Prostate gland (tissue), 2 donors: ENCODE measurements at regions not wholly inside any gene's neighbourhood (a gene's known extent, or its start where the extent isn't known, plus 50 kb on each side); places are given as distances from the start of the nearest gene placed in this dataset.
"Not testable (repeated sequence)": the region's sequence is repeated elsewhere in the genome, so short reads cannot be mapped to it uniquely, and the experiment has no call there.

Experiments used
- DNase-seq: peaks from one replicate; pipeline ENCODE4 v3.0.0-alpha.2; 2019; ENCODE audit warnings: low spot score
- H3K27ac ChIP-seq, 2 donors: fragments of 200-600 bp; sonication (generic); 2 replicates each; pipeline ENCODE4 v1.5.1; 2017 to 2019
- H3K27me3 ChIP-seq: fragments of 200-600 bp; sonication (generic); replicated peaks from 2 replicates; pipeline ENCODE4 v1.5.1; 2019; ENCODE audit not compliant: insufficient read depth
- H3K36me3 ChIP-seq, 2 donors: fragments of 200-600 bp; sonication (generic); 1 replicate in 1 of 2; 2 replicates in 1 of 2; pipeline versions ENCODE4 v1.5.1 to v1.8.1; 2017 to 2019
- H3K4me1 ChIP-seq: fragments of 200-600 bp; sonication (generic); replicated peaks from 2 replicates; pipeline ENCODE4 v1.5.1; 2019
- H3K4me3 ChIP-seq, 2 donors: fragments of 200-600 bp; sonication (generic); 2 replicates each; pipeline ENCODE4 v1.5.1; 2017 to 2019
- H3K9me3 ChIP-seq: fragments of 200-600 bp; sonication (generic); 2 replicates; pipeline ENCODE4 v1.5.1; 2017
- POLR2A ChIP-seq: fragments of 450-650 bp; IDR thresholded peaks from one replicate; pipeline ENCODE4 v1.6.1; 2016; ENCODE audit warnings: antibody characterized with exemption, mild to moderate bottlenecking
- POLR2AphosphoS5 ChIP-seq: sonication (generic); formaldehyde crosslinking; IDR thresholded peaks from one replicate; pipeline ENCODE4 v1.6.1; 2017; ENCODE audit warnings: antibody characterized with exemption
- WGBS: methylation state at CpG from one replicate; pipeline ENCODE4 v1.1.5; 2018; 5-methylcytosine and 5-hydroxymethylcytosine counted together
- intact Hi-C: fragments of 100-400 bp; cut with DNase I; formaldehyde crosslinking; loops from one replicate; pipeline ENCODE4 v1.14.2; 2022
- TF ChIP-seq, protein P1 (sequence below), 4 experiments: fragments of 200-600 bp in 2 of 4; fragments of 450-650 bp in 2 of 4; sonication (generic) in 2 of 4; IDR thresholded peaks; 1 replicate in 3 of 4; 2 replicates in 1 of 4; pipeline ENCODE4 v1.5.1; 2016 to 2019; ENCODE audit warnings: antibody characterized with exemption in 4 of 4, mild to moderate bottlenecking in 2 of 4, moderate library complexity in 2 of 4

DNA sequence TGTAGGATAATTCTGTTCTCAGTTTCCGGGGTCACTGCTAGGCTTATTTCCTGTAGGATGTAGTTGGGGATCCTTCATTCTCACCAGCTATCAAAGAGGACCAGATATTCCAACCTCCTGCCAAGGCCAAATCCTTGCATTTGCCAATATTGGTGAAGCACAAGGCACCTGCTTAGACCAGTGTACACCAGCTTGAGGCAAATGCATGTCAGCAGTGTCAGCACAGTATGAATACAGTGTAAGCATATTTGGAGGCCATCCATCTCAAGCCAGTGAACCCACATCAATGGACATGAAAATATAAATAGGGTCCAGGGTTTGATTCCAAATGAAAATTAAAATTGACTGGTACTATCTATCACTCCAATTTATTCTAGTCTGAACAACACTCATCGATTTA, 88.0 kb upstream of the MAPRE2 start:
- Histone ChIP-seq H3K27me3 (no peaks in the 10 kb centered on the region), H3K27ac (no peak overlapping the region), H3K36me3 (no peaks in the 10 kb centered on the region), H3K4me1 (no peaks in the 10 kb centered on the region), H3K9me3 (no peaks in the 10 kb centered on the region), H3K4me3 (no peak overlapping the region)
- WGBS: 95% methylated on average over 2 of the region's 2 CpGs
- intact Hi-C loops: no loop called here
- DNase-seq: no peak
- TF ChIP-seq POLR2AphosphoS5 (no peak), POLR2A (no peak)
- TF ChIP-seq, protein P1, sequence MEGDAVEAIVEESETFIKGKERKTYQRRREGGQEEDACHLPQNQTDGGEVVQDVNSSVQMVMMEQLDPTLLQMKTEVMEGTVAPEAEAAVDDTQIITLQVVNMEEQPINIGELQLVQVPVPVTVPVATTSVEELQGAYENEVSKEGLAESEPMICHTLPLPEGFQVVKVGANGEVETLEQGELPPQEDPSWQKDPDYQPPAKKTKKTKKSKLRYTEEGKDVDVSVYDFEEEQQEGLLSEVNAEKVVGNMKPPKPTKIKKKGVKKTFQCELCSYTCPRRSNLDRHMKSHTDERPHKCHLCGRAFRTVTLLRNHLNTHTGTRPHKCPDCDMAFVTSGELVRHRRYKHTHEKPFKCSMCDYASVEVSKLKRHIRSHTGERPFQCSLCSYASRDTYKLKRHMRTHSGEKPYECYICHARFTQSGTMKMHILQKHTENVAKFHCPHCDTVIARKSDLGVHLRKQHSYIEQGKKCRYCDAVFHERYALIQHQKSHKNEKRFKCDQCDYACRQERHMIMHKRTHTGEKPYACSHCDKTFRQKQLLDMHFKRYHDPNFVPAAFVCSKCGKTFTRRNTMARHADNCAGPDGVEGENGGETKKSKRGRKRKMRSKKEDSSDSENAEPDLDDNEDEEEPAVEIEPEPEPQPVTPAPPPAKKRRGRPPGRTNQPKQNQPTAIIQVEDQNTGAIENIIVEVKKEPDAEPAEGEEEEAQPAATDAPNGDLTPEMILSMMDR (IDR thresholded peaks at IDR 0.05): no peak

DNA sequence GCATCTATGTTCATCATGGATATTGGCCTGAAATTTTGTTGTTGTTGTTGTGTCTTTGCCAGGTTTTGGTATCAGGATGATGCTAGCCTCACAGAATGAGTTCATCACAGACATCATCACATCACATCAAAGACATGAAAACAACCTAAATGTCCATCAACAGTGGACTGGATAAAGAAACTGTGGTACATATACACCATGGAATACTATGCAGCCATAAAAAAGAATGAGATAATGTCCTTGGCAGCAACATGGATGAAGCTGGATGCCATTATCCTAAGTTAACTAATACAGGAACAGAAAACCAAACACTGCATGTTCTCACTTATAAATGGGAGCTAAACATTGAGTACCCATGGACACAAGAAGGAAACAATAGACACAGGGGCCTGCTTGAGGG, 85.7 kb upstream of the MAPRE2 start:
- H3K4me1 ChIP-seq, H3K4me3 ChIP-seq, H3K27ac ChIP-seq, intact Hi-C loops, H3K27me3 ChIP-seq, DNase-seq, H3K36me3 ChIP-seq, H3K9me3 ChIP-seq: not testable (repeated sequence)

DNA sequence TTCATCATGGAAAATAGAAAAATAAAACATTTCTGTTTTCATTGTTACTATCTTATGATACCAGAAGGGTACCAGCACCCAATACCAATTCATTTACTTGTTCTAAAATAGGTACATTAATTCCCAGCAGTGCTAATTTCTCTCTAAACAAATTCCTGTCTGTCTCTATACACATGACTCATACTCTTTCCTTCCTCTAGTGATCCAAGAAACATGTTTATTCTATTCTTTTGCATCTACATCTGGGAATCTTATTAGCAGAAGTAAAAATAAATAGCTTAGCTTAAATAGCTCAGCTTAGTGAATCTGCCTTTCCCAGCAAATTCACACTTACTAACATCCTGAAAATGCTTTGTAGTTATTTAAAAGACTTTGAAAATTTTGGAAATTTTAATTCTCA, 84.5 kb upstream of the MAPRE2 start:
- intact Hi-C loops: no loop called here
- H3K27ac ChIP-seq: no peak overlapping the region
- H3K4me3 ChIP-seq: no peak overlapping the region

DNA sequence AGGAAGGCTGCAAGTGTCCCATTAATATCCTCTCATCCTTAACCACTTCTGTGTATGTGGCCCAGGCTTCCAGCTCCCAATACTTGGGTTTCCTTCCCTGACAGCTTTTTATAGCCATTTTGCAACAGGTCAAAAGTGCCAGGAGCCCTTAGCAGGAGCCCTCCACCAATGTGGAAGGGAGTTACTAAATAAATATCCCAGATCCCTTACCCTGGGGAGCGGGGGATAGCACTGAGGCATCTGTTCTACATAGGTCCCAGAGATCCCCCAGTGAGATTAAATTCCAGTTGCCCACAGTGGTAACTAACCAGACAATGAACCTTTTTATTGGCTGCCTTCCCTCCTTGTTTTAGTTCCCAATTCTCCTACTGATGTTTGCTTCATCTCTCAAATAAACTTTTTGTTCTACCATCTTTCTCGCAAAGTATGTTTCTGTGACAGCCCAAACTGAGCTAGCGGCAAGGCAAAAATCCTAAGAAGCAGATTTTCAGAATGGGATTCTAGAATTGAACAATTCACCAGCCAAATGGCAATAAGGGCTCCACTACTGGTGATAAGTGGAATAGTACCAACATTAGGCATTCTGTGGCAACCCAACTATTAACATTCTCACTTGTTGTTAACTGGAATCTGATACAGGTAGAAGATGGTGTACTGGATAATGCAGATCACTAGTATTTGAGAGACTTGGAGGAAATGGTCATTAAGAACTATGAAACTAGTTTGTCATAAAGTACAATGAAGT, 83.9 kb upstream of the MAPRE2 start:
- H3K36me3 ChIP-seq: no peaks in the 10 kb centered on the region
- H3K4me1 ChIP-seq: no peaks in the 10 kb centered on the region
- no peak for DNase-seq
- no peak overlapping the region for H3K27ac ChIP-seq
- H3K4me3 ChIP-seq: no peak overlapping the region
- H3K27me3 ChIP-seq: no peaks in the 10 kb centered on the region
- TF ChIP-seq POLR2AphosphoS5 (no peak), POLR2A (no peak)
- TF ChIP-seq, protein P1 (IDR thresholded peaks at IDR 0.05): no peak
- H3K9me3 ChIP-seq: no peaks in the 10 kb centered on the region
- intact Hi-C loops: no loop called here
- 47% methylated on average over 3 of the region's 3 CpGs for WGBS

More for the DNA sequence above, 84.5 kb upstream of the MAPRE2 start:
- no peak for DNase-seq
- no peaks in the 10 kb centered on the region for H3K36me3 ChIP-seq
- no peaks in the 10 kb centered on the region for H3K27me3 ChIP-seq
- no peak for TF ChIP-seq POLR2A
- TF ChIP-seq, protein P1 (IDR thresholded peaks at IDR 0.05): no peak
- no peak for TF ChIP-seq POLR2AphosphoS5
- no peaks in the 10 kb centered on the region for H3K4me1 ChIP-seq
- no peaks in the 10 kb centered on the region for H3K9me3 ChIP-seq

DNA sequence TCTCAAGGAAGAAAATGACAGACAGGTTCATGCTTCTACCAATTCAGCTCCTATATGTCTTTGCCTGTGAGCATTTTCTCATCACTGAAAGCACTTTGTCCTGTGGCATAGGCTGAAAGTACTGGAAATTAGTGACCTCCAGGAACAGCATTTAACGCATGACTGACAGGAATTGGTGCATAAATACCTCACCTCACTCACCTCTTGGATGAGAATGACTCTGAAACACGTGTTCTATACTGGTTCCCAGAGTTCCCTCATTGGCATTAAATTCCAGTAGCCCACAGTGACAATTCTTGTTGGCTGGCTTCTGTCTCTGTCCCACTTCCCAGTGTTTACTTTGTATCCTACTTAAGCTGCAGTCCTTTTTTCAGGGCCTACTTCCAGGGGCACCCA, 83.4 kb upstream of the MAPRE2 start:
- no peak for DNase-seq
- 63% methylated on average over 2 of the region's 2 CpGs for WGBS
- Histone ChIP-seq H3K36me3 (no peaks in the 10 kb centered on the region), H3K27me3 (no peaks in the 10 kb centered on the region), H3K27ac (no peak overlapping the region), H3K4me3 (no peak overlapping the region), H3K9me3 (no peaks in the 10 kb centered on the region), H3K4me1 (no peaks in the 10 kb centered on the region)
- no peak for TF ChIP-seq POLR2AphosphoS5
- no peak for TF ChIP-seq POLR2A
- TF ChIP-seq, protein P1 (IDR thresholded peaks at IDR 0.05): no peak
- intact Hi-C loops: no loop called here
